ENCODE measurements at regions not wholly inside any gene's neighbourhood (a gene's known extent, or its start where the extent isn't known, plus 50 kb on each side); places are given as distances from the start of the nearest gene placed in this dataset.
"Not testable (repeated sequence)": the region's sequence is repeated elsewhere in the genome, so short reads cannot be mapped to it uniquely, and the experiment has no call there.

DNA sequence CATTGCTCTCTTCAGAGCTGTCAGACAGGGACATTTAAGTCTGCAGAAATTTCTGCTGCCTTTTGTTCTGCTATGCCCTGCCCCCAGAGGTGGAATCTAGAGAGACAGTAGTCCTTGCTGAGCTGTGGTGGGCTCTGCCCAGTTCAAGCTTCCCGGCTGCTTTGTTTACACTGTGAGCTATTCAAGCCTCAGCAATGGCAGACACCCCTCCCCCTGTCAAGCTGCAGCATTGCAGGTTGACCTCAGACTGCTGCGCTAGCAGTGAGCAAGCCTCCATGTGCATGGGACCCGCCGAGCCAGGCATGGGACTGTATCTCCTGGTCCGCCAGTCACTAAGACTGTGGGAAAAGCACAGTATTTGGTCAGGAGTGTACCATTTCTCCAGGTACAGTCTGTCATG, 53.6 kb upstream of the MAPK10 start:
- H3K36me3 ChIP-seq (ENCODE audit: control insufficient read depth in 3 of 3, insufficient read depth in 2 of 3, low read depth in 1 of 3, low read length in 3 of 3); H3K9me3 ChIP-seq (ENCODE audit: control insufficient read depth in 2 of 2, insufficient read depth in 1 of 2, low read depth in 1 of 2, low read length in 1 of 2); DNase-seq; FAIRE-seq; H3K4me3 ChIP-seq (ENCODE audit: low read depth in 1 of 3, low read length in 3 of 3); H3K27ac ChIP-seq (ENCODE audit: low read depth in 1 of 3, low read length in 2 of 3); H3K27me3 ChIP-seq (ENCODE audit: control insufficient read depth in 3 of 3, insufficient read depth in 3 of 3, low read length in 3 of 3); H3K4me1 ChIP-seq (ENCODE audit: control insufficient read depth in 3 of 3, insufficient read depth in 2 of 3, low read depth in 1 of 3, low read length in 2 of 3): not testable (repeated sequence)
- 62 to 77% (median 77%) methylated on average over 5 of the region's 5 CpGs for WGBS, 3 donors

DNA sequence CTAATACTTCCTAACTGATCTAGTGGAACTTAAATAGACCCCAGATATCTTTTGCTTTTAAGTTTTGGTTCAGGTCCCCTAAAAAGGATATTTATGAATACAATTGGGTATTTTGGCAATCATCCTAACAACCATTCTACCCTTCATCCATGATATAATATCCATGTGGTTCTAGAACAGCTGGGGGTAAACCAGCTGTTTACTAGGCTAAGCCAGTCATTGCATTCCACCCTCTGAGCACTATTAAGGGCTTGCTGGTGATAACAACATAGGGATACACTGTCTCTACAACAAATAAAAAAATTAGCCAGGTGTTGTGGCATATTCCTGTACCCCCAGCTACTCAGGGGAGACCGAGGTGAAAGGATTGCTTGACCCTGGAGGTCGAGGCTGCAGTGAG, 54.8 kb upstream of the MAPK10 start:
- peaks cover 0 to 3% of the 10 kb centered on the region in 2 donors for H3K9me3 ChIP-seq (ENCODE audit: control insufficient read depth in 2 of 2, insufficient read depth in 1 of 2, low read depth in 1 of 2, low read length in 1 of 2)
- H3K4me3 ChIP-seq (ENCODE audit: low read depth in 1 of 3, low read length in 3 of 3): no peak overlapping the region
- DNase-seq (no peak), FAIRE-seq (no peak)
- 30 to 70% (median 37%) methylated on average over 2 of the region's 2 CpGs for WGBS, 3 donors
- H3K27ac ChIP-seq (ENCODE audit: low read depth in 1 of 3, low read length in 2 of 3): no peak overlapping the region
- no peaks in the 10 kb centered on the region for H3K4me1 ChIP-seq (ENCODE audit: control insufficient read depth in 3 of 3, insufficient read depth in 2 of 3, low read depth in 1 of 3, low read length in 2 of 3)
- H3K27me3 ChIP-seq (ENCODE audit: control insufficient read depth in 3 of 3, insufficient read depth in 3 of 3, low read length in 3 of 3): no peaks in the 10 kb centered on the region
- no peaks in the 10 kb centered on the region for H3K36me3 ChIP-seq (ENCODE audit: control insufficient read depth in 3 of 3, insufficient read depth in 2 of 3, low read depth in 1 of 3, low read length in 3 of 3)

GRCh38 chr4:86416081-86416480, 56.2 kb upstream of the MAPK10 start:
- 83 to 91% (median 88%) methylated on average over 3 of the region's 3 CpGs for WGBS, 3 donors
- no peak for DNase-seq
- Histone ChIP-seq H3K4me3 (ENCODE audit: low read depth in 1 of 3, low read length in 3 of 3) (no peak overlapping the region), H3K27ac (ENCODE audit: low read depth in 1 of 3, low read length in 2 of 3) (no peak overlapping the region), H3K4me1 (ENCODE audit: control insufficient read depth in 3 of 3, insufficient read depth in 2 of 3, low read depth in 1 of 3, low read length in 2 of 3) (no peaks in the 10 kb centered on the region), H3K9me3 (ENCODE audit: control insufficient read depth in 2 of 2, insufficient read depth in 1 of 2, low read depth in 1 of 2, low read length in 1 of 2) (peaks cover 0 to 3% of the 10 kb centered on the region in 2 donors), H3K36me3 (ENCODE audit: control insufficient read depth in 3 of 3, insufficient read depth in 2 of 3, low read depth in 1 of 3, low read length in 3 of 3) (no peaks in the 10 kb centered on the region), H3K27me3 (ENCODE audit: control insufficient read depth in 3 of 3, insufficient read depth in 3 of 3, low read length in 3 of 3) (no peaks in the 10 kb centered on the region)
- FAIRE-seq: no peak

- H3K9me3 ChIP-seq (ENCODE audit: control insufficient read depth in 2 of 2, insufficient read depth in 1 of 2, low read depth in 1 of 2, low read length in 1 of 2): no peaks in the 10 kb centered on the region
- no peak for DNase-seq
- H3K36me3 ChIP-seq (ENCODE audit: control insufficient read depth in 3 of 3, insufficient read depth in 2 of 3, low read depth in 1 of 3, low read length in 3 of 3): no peaks in the 10 kb centered on the region
- H3K27ac ChIP-seq (ENCODE audit: low read depth in 1 of 3, low read length in 2 of 3): no peak overlapping the region
- H3K4me3 ChIP-seq (ENCODE audit: low read depth in 1 of 3, low read length in 3 of 3): no peak overlapping the region
- no peaks in the 10 kb centered on the region for H3K4me1 ChIP-seq (ENCODE audit: control insufficient read depth in 3 of 3, insufficient read depth in 2 of 3, low read depth in 1 of 3, low read length in 2 of 3)
- no peaks in the 10 kb centered on the region for H3K27me3 ChIP-seq (ENCODE audit: control insufficient read depth in 3 of 3, insufficient read depth in 3 of 3, low read length in 3 of 3)
- no peak for FAIRE-seq
- WGBS, 3 donors: 80 to 87% (median 86%) methylated on average over 6 of the region's 6 CpGs
Measured at GRCh38 chr4:86421461-86421860, 61.6 kb upstream of the MAPK10 start.

DNA sequence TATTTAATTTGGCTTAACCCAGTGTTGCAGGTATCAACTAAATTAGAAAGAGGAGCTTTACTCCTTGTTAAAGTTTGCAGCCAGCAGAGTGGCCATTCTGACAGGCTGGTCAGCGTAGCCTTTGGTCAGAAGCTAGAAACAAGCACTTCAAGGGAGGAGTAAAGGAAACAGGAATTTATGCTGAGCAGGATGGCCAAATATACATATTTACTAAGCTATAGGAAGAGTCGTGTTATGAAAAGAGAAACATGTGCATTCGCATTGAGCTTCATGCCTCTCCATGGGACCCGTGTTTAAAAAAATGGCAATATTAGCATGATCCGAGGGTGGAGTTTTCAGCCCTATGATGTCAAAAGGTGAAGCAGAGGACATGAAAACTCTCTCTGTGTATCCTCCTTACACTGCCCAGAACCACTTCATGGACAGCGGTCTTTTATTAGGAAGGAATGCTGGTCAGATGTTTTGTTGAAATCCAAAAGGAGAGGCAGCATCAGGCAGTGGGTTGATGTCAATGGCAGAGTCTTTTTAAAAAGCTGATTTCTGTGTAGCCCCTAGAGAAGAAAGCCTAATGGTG, 71.8 kb upstream of the MAPK10 start:
- Histone ChIP-seq H3K9me3 (ENCODE audit: control insufficient read depth in 2 of 2, insufficient read depth in 1 of 2, low read depth in 1 of 2, low read length in 1 of 2) (no peaks in the 10 kb centered on the region), H3K36me3 (ENCODE audit: control insufficient read depth in 3 of 3, insufficient read depth in 2 of 3, low read depth in 1 of 3, low read length in 3 of 3) (no peaks in the 10 kb centered on the region), H3K27me3 (ENCODE audit: control insufficient read depth in 3 of 3, insufficient read depth in 3 of 3, low read length in 3 of 3) (no peaks in the 10 kb centered on the region), H3K4me3 (ENCODE audit: low read depth in 1 of 3, low read length in 3 of 3) (no peak overlapping the region), H3K27ac (ENCODE audit: low read depth in 1 of 3, low read length in 2 of 3) (no peak overlapping the region), H3K4me1 (ENCODE audit: control insufficient read depth in 3 of 3, insufficient read depth in 2 of 3, low read depth in 1 of 3, low read length in 2 of 3) (no peaks in the 10 kb centered on the region)
- 86 to 93% (median 87%) methylated on average over 6 of the region's 6 CpGs for WGBS, 3 donors
- DNase-seq (no peak), FAIRE-seq (no peak)

DNA sequence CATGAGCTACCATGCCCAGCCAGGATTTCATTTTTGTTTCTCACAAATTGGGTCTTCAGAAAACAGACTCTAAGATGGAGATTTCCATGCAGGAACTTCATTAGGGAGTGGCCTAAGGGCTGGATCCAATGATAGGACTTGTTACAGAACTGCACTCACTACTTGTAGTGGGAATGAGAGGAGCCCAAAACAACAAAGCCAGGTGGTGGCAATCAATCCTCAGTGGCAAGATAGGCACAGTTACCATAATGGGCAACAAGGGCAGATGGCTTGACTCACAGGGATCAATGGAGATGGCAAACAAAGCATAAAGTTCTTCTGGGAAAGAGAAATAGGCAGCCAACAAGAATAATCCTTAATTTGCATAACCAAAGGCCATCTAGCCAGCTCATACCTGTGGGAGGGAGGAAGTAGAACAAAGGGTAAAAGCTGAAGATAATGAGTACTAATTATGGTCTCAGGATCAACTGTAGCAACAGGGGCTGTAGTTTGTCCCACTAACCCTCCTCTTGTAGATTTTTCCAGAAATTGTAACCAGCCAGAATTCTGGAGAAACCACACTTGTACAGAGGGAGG, 72.8 kb upstream of the MAPK10 start:
- Histone ChIP-seq H3K27me3 (ENCODE audit: control insufficient read depth in 3 of 3, insufficient read depth in 3 of 3, low read length in 3 of 3) (no peaks in the 10 kb centered on the region), H3K36me3 (ENCODE audit: control insufficient read depth in 3 of 3, insufficient read depth in 2 of 3, low read depth in 1 of 3, low read length in 3 of 3) (no peaks in the 10 kb centered on the region), H3K4me1 (ENCODE audit: control insufficient read depth in 3 of 3, insufficient read depth in 2 of 3, low read depth in 1 of 3, low read length in 2 of 3) (no peaks in the 10 kb centered on the region), H3K4me3 (ENCODE audit: low read depth in 1 of 3, low read length in 3 of 3) (no peak overlapping the region), H3K27ac (ENCODE audit: low read depth in 1 of 3, low read length in 2 of 3) (no peak overlapping the region), H3K9me3 (ENCODE audit: control insufficient read depth in 2 of 2, insufficient read depth in 1 of 2, low read depth in 1 of 2, low read length in 1 of 2) (no peaks in the 10 kb centered on the region)
- DNase-seq (no peak), FAIRE-seq (no peak)

- H3K9me3 ChIP-seq (ENCODE audit: control insufficient read depth in 2 of 2, insufficient read depth in 1 of 2, low read depth in 1 of 2, low read length in 1 of 2): no peaks in the 10 kb centered on the region
- H3K36me3 ChIP-seq (ENCODE audit: control insufficient read depth in 3 of 3, insufficient read depth in 2 of 3, low read depth in 1 of 3, low read length in 3 of 3): no peaks in the 10 kb centered on the region
- no peak overlapping the region for H3K4me3 ChIP-seq (ENCODE audit: low read depth in 1 of 3, low read length in 3 of 3)
- no peak overlapping the region for H3K27ac ChIP-seq (ENCODE audit: low read depth in 1 of 3, low read length in 2 of 3)
- 32 to 72% (median 43%) methylated on average over 2 of the region's 2 CpGs for WGBS, 3 donors
- no peaks in the 10 kb centered on the region for H3K27me3 ChIP-seq (ENCODE audit: control insufficient read depth in 3 of 3, insufficient read depth in 3 of 3, low read length in 3 of 3)
- no peaks in the 10 kb centered on the region for H3K4me1 ChIP-seq (ENCODE audit: control insufficient read depth in 3 of 3, insufficient read depth in 2 of 3, low read depth in 1 of 3, low read length in 2 of 3)
- FAIRE-seq (no peak), DNase-seq (no peak)
Measured at GRCh38 chr4:86439293-86439692, 79.4 kb upstream of the MAPK10 start.

DNA sequence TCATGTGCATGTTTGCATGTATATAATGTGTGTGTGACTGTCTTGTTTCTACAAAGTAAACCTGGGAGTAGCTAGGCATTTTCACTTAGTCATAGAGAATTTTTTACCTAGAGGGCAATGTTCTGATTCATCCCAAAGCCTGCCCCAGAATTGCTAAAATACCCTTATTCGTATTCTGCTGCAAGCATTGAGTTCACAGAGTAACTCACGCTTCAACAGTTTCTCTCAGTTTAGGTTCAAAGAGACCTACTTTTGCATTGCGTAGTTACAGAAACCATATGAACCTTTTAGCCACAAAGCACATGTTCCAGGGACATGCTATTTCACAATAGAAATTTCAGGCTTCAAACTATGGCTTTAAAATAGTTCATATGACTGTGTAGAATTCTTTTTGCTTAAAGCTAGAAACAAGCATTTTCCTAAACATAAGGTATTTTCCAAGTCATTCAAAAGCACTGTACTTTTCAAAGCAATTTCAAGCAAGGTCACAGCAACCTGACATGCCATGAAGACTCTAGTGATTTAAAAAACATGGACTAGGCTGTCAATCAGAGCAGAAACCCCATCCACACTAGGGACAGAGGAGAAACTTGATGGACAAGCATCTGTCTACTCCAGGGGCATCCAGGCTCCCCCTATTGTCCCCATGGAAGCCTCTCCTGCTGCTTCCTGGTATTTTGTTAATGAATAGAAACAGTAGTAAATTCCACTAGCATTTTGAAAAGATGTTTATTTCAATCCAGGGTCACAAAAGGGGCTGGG, 81.5 kb upstream of the MAPK10 start:
- Histone ChIP-seq H3K4me1 (ENCODE audit: control insufficient read depth in 3 of 3, insufficient read depth in 2 of 3, low read depth in 1 of 3, low read length in 2 of 3) (no peaks in the 10 kb centered on the region), H3K27me3 (ENCODE audit: control insufficient read depth in 3 of 3, insufficient read depth in 3 of 3, low read length in 3 of 3) (no peaks in the 10 kb centered on the region), H3K27ac (ENCODE audit: low read depth in 1 of 3, low read length in 2 of 3) (no peak overlapping the region), H3K4me3 (ENCODE audit: low read depth in 1 of 3, low read length in 3 of 3) (no peak overlapping the region), H3K36me3 (ENCODE audit: control insufficient read depth in 3 of 3, insufficient read depth in 2 of 3, low read depth in 1 of 3, low read length in 3 of 3) (no peaks in the 10 kb centered on the region), H3K9me3 (ENCODE audit: control insufficient read depth in 2 of 2, insufficient read depth in 1 of 2, low read depth in 1 of 2, low read length in 1 of 2) (no peaks in the 10 kb centered on the region)
- FAIRE-seq (no peak), DNase-seq (no peak)
- WGBS, 3 donors: 68 to 76% (median 68%) methylated on average over 3 of the region's 3 CpGs

- FAIRE-seq: no peak
Measured at GRCh38 chr4:86442881-86443280, 83.0 kb upstream of the MAPK10 start.

More at GRCh38 chr4:86442881-86443280, 83.0 kb upstream of the MAPK10 start:
- Histone ChIP-seq H3K9me3 (ENCODE audit: control insufficient read depth in 2 of 2, insufficient read depth in 1 of 2, low read depth in 1 of 2, low read length in 1 of 2) (no peaks in the 10 kb centered on the region), H3K27ac (ENCODE audit: low read depth in 1 of 3, low read length in 2 of 3) (no peak overlapping the region), H3K4me3 (ENCODE audit: low read depth in 1 of 3, low read length in 3 of 3) (no peak overlapping the region), H3K36me3 (ENCODE audit: control insufficient read depth in 3 of 3, insufficient read depth in 2 of 3, low read depth in 1 of 3, low read length in 3 of 3) (no peaks in the 10 kb centered on the region), H3K4me1 (ENCODE audit: control insufficient read depth in 3 of 3, insufficient read depth in 2 of 3, low read depth in 1 of 3, low read length in 2 of 3) (no peaks in the 10 kb centered on the region), H3K27me3 (ENCODE audit: control insufficient read depth in 3 of 3, insufficient read depth in 3 of 3, low read length in 3 of 3) (no peaks in the 10 kb centered on the region)
- DNase-seq: no peak

Measured in small intestine (tissue), 7 donors.